Ovary (tissue), 3 donors: ENCODE measurements at regions not wholly inside any gene's neighbourhood (a gene's known extent, or its start where the extent isn't known, plus 50 kb on each side); places are given as distances from the start of the nearest gene placed in this dataset.

Source experiments
- POLR2A ChIP-seq: fragments of 450-650 bp; IDR thresholded peaks from one replicate; pipeline ENCODE4 v1.6.1; 2017; ENCODE audit warnings: antibody characterized with exemption, mild to moderate bottlenecking, moderate library complexity
- TF ChIP-seq, protein P1 (sequence below), 3 donors: fragments of 450-650 bp in 2 of 3; fragments of 200-600 bp in 1 of 3; IDR thresholded peaks; one replicate each; pipeline versions ENCODE4 v1.5.1 to v1.8.0; 2016 to 2022; ENCODE audit warnings: antibody characterized with exemption in 3 of 3, mild to moderate bottlenecking in 1 of 3
- donor health status: DM: no; HTN: no; CAD: no.

- TF ChIP-seq, protein P1, sequence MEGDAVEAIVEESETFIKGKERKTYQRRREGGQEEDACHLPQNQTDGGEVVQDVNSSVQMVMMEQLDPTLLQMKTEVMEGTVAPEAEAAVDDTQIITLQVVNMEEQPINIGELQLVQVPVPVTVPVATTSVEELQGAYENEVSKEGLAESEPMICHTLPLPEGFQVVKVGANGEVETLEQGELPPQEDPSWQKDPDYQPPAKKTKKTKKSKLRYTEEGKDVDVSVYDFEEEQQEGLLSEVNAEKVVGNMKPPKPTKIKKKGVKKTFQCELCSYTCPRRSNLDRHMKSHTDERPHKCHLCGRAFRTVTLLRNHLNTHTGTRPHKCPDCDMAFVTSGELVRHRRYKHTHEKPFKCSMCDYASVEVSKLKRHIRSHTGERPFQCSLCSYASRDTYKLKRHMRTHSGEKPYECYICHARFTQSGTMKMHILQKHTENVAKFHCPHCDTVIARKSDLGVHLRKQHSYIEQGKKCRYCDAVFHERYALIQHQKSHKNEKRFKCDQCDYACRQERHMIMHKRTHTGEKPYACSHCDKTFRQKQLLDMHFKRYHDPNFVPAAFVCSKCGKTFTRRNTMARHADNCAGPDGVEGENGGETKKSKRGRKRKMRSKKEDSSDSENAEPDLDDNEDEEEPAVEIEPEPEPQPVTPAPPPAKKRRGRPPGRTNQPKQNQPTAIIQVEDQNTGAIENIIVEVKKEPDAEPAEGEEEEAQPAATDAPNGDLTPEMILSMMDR (IDR thresholded peaks at IDR 0.05) = no peak
- no peak for TF ChIP-seq POLR2A
These were observed 178.8 kb downstream of the POTEB3 start for GRCh38 chr15:21261396-21261964.
